ENCODE measurements at regions not wholly inside any gene's neighbourhood (a gene's known extent, or its start where the extent isn't known, plus 50 kb on each side); places are given as distances from the start of the nearest gene placed in this dataset.

GRCh38 chr11:97290464-97291041 is 900.7 kb downstream of the JRKL start:
- TF ChIP-seq CTCF (IDR thresholded peaks at IDR 0.05), result no peak
- no peak for DNase-seq (ENCODE audit: low spot score)
- ATAC-seq (ENCODE audit: low FRiP score), result no peak

GRCh38 chr11:97296301-97296700 is 906.5 kb downstream of the JRKL start:
- no peak for ATAC-seq (ENCODE audit: low FRiP score)
- DNase-seq (ENCODE audit: low spot score), result no peak
- no peak for TF ChIP-seq CTCF (IDR thresholded peaks at IDR 0.05)

GRCh38 chr11:97309291-97309690 is 919.5 kb downstream of the JRKL start:
- DNase-seq (ENCODE audit: low spot score) (no peak), ATAC-seq (ENCODE audit: low FRiP score) (no peak)
- TF ChIP-seq CTCF (IDR thresholded peaks at IDR 0.05), result no peak

- no peak for TF ChIP-seq CTCF (IDR thresholded peaks at IDR 0.05)
- ATAC-seq (ENCODE audit: low FRiP score) (no peak), DNase-seq (ENCODE audit: low spot score) (no peak)
Measured at GRCh38 chr11:97325693-97326092, 935.9 kb downstream of the JRKL start.

- ATAC-seq (ENCODE audit: low FRiP score), result no peak
- DNase-seq (ENCODE audit: low spot score), result no peak
- TF ChIP-seq CTCF (IDR thresholded peaks at IDR 0.05), result no peak
Measured at GRCh38 chr11:97332271-97332670, 942.5 kb downstream of the JRKL start.

GRCh38 chr11:97336064-97336463 is 946.3 kb downstream of the JRKL start:
- no peak for ATAC-seq (ENCODE audit: low FRiP score)
- DNase-seq (ENCODE audit: low spot score), result no peak
- no peak for TF ChIP-seq CTCF (IDR thresholded peaks at IDR 0.05)

GRCh38 chr11:97345032-97345431 is 955.2 kb downstream of the JRKL start:
- ATAC-seq (ENCODE audit: low FRiP score) (no peak), DNase-seq (ENCODE audit: low spot score) (no peak)
- no peak for TF ChIP-seq CTCF (IDR thresholded peaks at IDR 0.05)
